ENCODE measurements at regions not wholly inside any gene's neighbourhood (a gene's known extent, or its start where the extent isn't known, plus 50 kb on each side); places are given as distances from the start of the nearest gene placed in this dataset.

- H3K9me3 Mint-ChIP-seq = peaks cover 0 to 3% (median 0%) of the 10 kb centered on the region in 7 donors
- intact Hi-C loops (cut with micrococcal nuclease) = no loop called here
- peak in 2 of 3 donors; percentile 41 to 66 for DNase-seq
- H3K27ac Mint-ChIP-seq = peak overlapping the region in 3 of 7 donors; percentile 57 to 83 (median 79)
- peaks cover 23% of the 10 kb centered on the region for H3K4me1 Mint-ChIP-seq
- WGBS (ENCODE audit: insufficient coverage) = 10% methylated on average over 1 of the region's 3 CpGs
- Histone ChIP-seq H3K4me2 (replicated peaks; ENCODE audit: extremely low read depth, low read length, poor library complexity, severe bottlenecking) (no peak overlapping the region), H3K9ac (ENCODE audit: insufficient read depth, low read length, poor library complexity, severe bottlenecking) (no peak overlapping the region), H2AFZ (ENCODE audit: insufficient read depth, low read depth, low read length, poor library complexity, severe bottlenecking) (peak overlapping the region; percentile 11), H3K4me3 (replicated peaks in 1 of 3; ENCODE audit: low read depth in 2 of 3, low read length in 3 of 3) (no peak overlapping the region), H3K27ac (ENCODE audit: low read depth in 1 of 2, low read length in 2 of 2) (no peak overlapping the region), H3K79me2 (ENCODE audit: insufficient read depth, low read length) (no peaks in the 10 kb centered on the region), H3K9me3 (replicated peaks in 1 of 2; ENCODE audit: control insufficient read depth in 1 of 2, insufficient read depth in 1 of 2, low read length in 2 of 2) (no peaks in the 10 kb centered on the region), H3K36me3 (replicated peaks in 1 of 2; ENCODE audit: control insufficient read depth in 1 of 2, insufficient read depth in 2 of 2, low read length in 2 of 2) (no peaks in the 10 kb centered on the region), H3K27me3 (ENCODE audit: control insufficient read depth in 2 of 2, insufficient read depth in 2 of 2, low read length in 2 of 2) (no peaks in the 10 kb centered on the region), H4K20me1 (ENCODE audit: insufficient read depth, low read length) (no peaks in the 10 kb centered on the region), H3K4me1 (ENCODE audit: control insufficient read depth in 1 of 2, insufficient read depth in 2 of 2, low read length in 2 of 2) (peaks cover 8 to 10% of the 10 kb centered on the region in 2 donors)
- TF ChIP-seq CTCF (IDR thresholded peaks at IDR 0.05) = no peak
- no peak overlapping the region for H3K4me3 Mint-ChIP-seq
- H3K36me3 Mint-ChIP-seq = no peaks in the 10 kb centered on the region
- peaks cover 0 to 2% (median 1%) of the 10 kb centered on the region in 3 donors for H3K27me3 Mint-ChIP-seq (ENCODE audit: low read depth in 3 of 3)
Observed at GRCh38 chr5:143573568-143574170, 170.2 kb upstream of the NR3C1 start.

- TF ChIP-seq CTCF (IDR thresholded peaks at IDR 0.05) = no peak
- no peaks in the 10 kb centered on the region for H3K36me3 ChIP-seq (replicated peaks in 1 of 2; ENCODE audit: control insufficient read depth in 1 of 2, insufficient read depth in 2 of 2, low read length in 2 of 2)
- Mint-ChIP-seq H3K4me1 (peaks cover 25% of the 10 kb centered on the region), H3K9me3 (peaks cover 0 to 2% (median 0%) of the 10 kb centered on the region in 7 donors), H3K36me3 (no peaks in the 10 kb centered on the region), H3K27ac (no peak overlapping the region), H3K27me3 (ENCODE audit: low read depth in 3 of 3) (peaks cover 0 to 2% (median 0%) of the 10 kb centered on the region in 3 donors), H3K4me3 (no peak overlapping the region)
- H3K9me3 ChIP-seq (replicated peaks in 1 of 2; ENCODE audit: control insufficient read depth in 1 of 2, insufficient read depth in 1 of 2, low read length in 2 of 2) = no peaks in the 10 kb centered on the region
- no peaks in the 10 kb centered on the region for H3K27me3 ChIP-seq (ENCODE audit: control insufficient read depth in 2 of 2, insufficient read depth in 2 of 2, low read length in 2 of 2)
- no peak overlapping the region for H3K4me2 ChIP-seq (replicated peaks; ENCODE audit: extremely low read depth, low read length, poor library complexity, severe bottlenecking)
- no peak for DNase-seq
- 100% methylated on average over 2 of the region's 5 CpGs for WGBS (ENCODE audit: insufficient coverage)
- no peak overlapping the region for H3K27ac ChIP-seq (ENCODE audit: low read depth in 1 of 2, low read length in 2 of 2)
- no peak overlapping the region for H2AFZ ChIP-seq (ENCODE audit: insufficient read depth, low read depth, low read length, poor library complexity, severe bottlenecking)
- intact Hi-C loops (cut with micrococcal nuclease) = no loop called here
- H3K4me1 ChIP-seq (ENCODE audit: control insufficient read depth in 1 of 2, insufficient read depth in 2 of 2, low read length in 2 of 2) = peaks cover 10 to 14% of the 10 kb centered on the region in 2 donors
- H3K79me2 ChIP-seq (ENCODE audit: insufficient read depth, low read length) = no peaks in the 10 kb centered on the region
- H3K9ac ChIP-seq (ENCODE audit: insufficient read depth, low read length, poor library complexity, severe bottlenecking) = no peak overlapping the region
- H3K4me3 ChIP-seq (replicated peaks in 1 of 3; ENCODE audit: low read depth in 2 of 3, low read length in 3 of 3) = no peak overlapping the region
- H4K20me1 ChIP-seq (ENCODE audit: insufficient read depth, low read length) = no peaks in the 10 kb centered on the region
Observed at GRCh38 chr5:143572671-143573070, 169.2 kb upstream of the NR3C1 start.
